Peyer's patch (tissue), 4 donors: ENCODE measurements at regions not wholly inside any gene's neighbourhood (a gene's known extent, or its start where the extent isn't known, plus 50 kb on each side); places are given as distances from the start of the nearest gene placed in this dataset.

ENCODE experiments used
- CTCF ChIP-seq, 6 experiments: fragments of 450-650 bp in 4 of 6; fragments of 200-600 bp in 2 of 6; sonication (generic) in 1 of 6; IDR thresholded peaks; one replicate each; pipeline ENCODE4 v1.5.1; 2017 to 2019; ENCODE audit warnings: antibody characterized with exemption in 6 of 6, mild to moderate bottlenecking in 3 of 6, moderate library complexity in 1 of 6
- POLR2A ChIP-seq, 2 donors: fragments of 450-650 bp; IDR thresholded peaks; one replicate each; pipeline ENCODE4 v1.5.1; 2017; ENCODE audit warnings: antibody characterized with exemption in 2 of 2, mild to moderate bottlenecking in 2 of 2, moderate library complexity in 2 of 2

- TF ChIP-seq POLR2A (IDR thresholded peaks at IDR 0.05) (no peak), CTCF (IDR thresholded peaks at IDR 0.05) (no peak)
These were observed 946.9 kb upstream of the SOX11 start for GRCh38 chr2:4745056-4745991.
